ENCODE measurements at regions not wholly inside any gene's neighbourhood (a gene's known extent, or its start where the extent isn't known, plus 50 kb on each side); places are given as distances from the start of the nearest gene placed in this dataset.
A peak's percentile ranks its signal among the peaks of the same experiment; 100 is the strongest.

DNA sequence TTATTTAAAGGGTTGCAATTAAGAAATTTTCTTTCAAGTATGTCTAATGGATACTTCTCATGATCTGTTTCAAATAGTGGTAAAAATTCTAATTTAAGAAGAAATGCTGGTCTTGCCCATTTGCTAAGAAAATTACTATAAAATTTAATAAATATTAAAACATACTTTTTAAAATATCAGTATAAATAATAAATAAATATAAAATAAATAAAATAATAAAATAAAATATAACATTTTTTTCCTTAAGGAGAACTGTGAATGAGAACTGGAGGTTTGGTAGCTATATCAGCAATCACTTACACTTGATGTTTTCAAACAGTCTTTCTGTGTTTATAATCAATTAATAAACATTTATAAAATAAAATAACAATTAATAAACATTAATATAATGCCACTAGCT is 266.1 kb downstream of the HGF start:
- ChIA-PET CTCF (no interaction called here), POLR2A (no interaction called here)
- BruUV-seq (replicated peaks), result no TSS peak
- H3K4me3 Mint-ChIP-seq (ENCODE audit: unreplicated experiment), result no peak overlapping the region
- Histone ChIP-seq H3K27me3 (replicated peaks; ENCODE audit: control insufficient read depth, insufficient read depth, low read length) (no peaks in the 10 kb centered on the region), H3K36me3 (ENCODE audit: control insufficient read depth, insufficient read depth, low read length) (no peaks in the 10 kb centered on the region), H3K9me3 (no peaks in the 10 kb centered on the region), H3K4me3 (ENCODE audit: low read depth, low read length) (no peak overlapping the region), H3K4me1 (no peaks in the 10 kb centered on the region)
- H3K4me1 Mint-ChIP-seq (ENCODE audit: low read depth, unreplicated experiment), result peaks cover 9% of the 10 kb centered on the region
- no peak overlapping the region for H3K27ac Mint-ChIP-seq (ENCODE audit: unreplicated experiment)
- intact Hi-C loops (cut with micrococcal nuclease; ENCODE audit: unreplicated experiment), result no loop called here
- H3K27me3 Mint-ChIP-seq (ENCODE audit: insufficient read depth, unreplicated experiment), result peaks cover 7% of the 10 kb centered on the region
- DNase-seq, result no peak
- no peak for TF ChIP-seq CTCF (IDR thresholded peaks at IDR 0.05; ENCODE audit: insufficient read depth in 1 of 2, low read depth in 1 of 2, low read length in 1 of 2, severe bottlenecking in 1 of 2, unreplicated experiment in 1 of 2)
- H3K36me3 Mint-ChIP-seq (ENCODE audit: insufficient read depth, unreplicated experiment), result no peaks in the 10 kb centered on the region
- H3K9me3 Mint-ChIP-seq (ENCODE audit: unreplicated experiment), result no peaks in the 10 kb centered on the region

DNA sequence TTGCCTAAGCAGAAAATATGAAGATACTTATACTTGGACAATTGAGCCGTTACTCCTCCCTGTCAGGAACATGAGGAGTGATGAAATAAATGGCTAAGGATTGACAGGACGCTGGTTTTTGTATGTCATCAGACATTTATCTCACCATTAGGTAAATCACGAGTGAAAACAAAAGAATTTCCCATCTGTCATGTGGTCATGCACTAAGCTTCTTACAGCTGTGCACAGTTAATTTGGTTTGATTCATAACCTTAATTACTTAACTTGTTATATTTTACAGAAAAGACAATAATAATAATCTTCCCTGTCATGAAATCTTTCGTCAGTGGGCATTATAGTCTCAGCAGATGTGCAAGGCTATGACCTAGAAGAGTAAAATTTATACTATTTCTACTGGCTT is 266.5 kb downstream of the HGF start:
- no peaks in the 10 kb centered on the region for H3K27me3 ChIP-seq (replicated peaks; ENCODE audit: control insufficient read depth, insufficient read depth, low read length)

GRCh38 chr7:81501220-81501619 is 268.6 kb downstream of the HGF start:
- no peak for DNase-seq
- BruUV-seq (replicated peaks), result no TSS peak
- intact Hi-C loops (cut with micrococcal nuclease; ENCODE audit: unreplicated experiment), result no loop called here
- Histone ChIP-seq H3K27me3 (replicated peaks; ENCODE audit: control insufficient read depth, insufficient read depth, low read length) (no peaks in the 10 kb centered on the region), H3K4me3 (ENCODE audit: low read depth, low read length) (no peak overlapping the region), H3K36me3 (ENCODE audit: control insufficient read depth, insufficient read depth, low read length) (no peaks in the 10 kb centered on the region), H3K4me1 (no peaks in the 10 kb centered on the region), H3K9me3 (no peaks in the 10 kb centered on the region)
- POLR2A ChIA-PET, result no interaction called here
- no peaks in the 10 kb centered on the region for H3K9me3 Mint-ChIP-seq (ENCODE audit: unreplicated experiment)
- H3K27ac Mint-ChIP-seq (ENCODE audit: unreplicated experiment), result no peak overlapping the region
- peak in 1 of 2 experiments; percentile 3 for TF ChIP-seq CTCF (IDR thresholded peaks at IDR 0.05; ENCODE audit: insufficient read depth in 1 of 2, low read depth in 1 of 2, low read length in 1 of 2, severe bottlenecking in 1 of 2, unreplicated experiment in 1 of 2)
- H3K4me1 Mint-ChIP-seq (ENCODE audit: low read depth, unreplicated experiment), result peaks cover 9% of the 10 kb centered on the region
- peaks cover 11% of the 10 kb centered on the region for H3K27me3 Mint-ChIP-seq (ENCODE audit: insufficient read depth, unreplicated experiment)
- CTCF ChIA-PET, result interaction anchor here (0.7 to 2.3 kb wide), 2 partner anchors 17 to 23 kb away, joined by 3 to 6 read pairs; no protein-coding TSS in a partner anchor
- H3K4me3 Mint-ChIP-seq (ENCODE audit: unreplicated experiment), result no peak overlapping the region
- no peaks in the 10 kb centered on the region for H3K36me3 Mint-ChIP-seq (ENCODE audit: insufficient read depth, unreplicated experiment)

More for the DNA sequence above, 266.5 kb downstream of the HGF start:
- Mint-ChIP-seq H3K4me1 (ENCODE audit: low read depth, unreplicated experiment) (peaks cover 9% of the 10 kb centered on the region), H3K9me3 (ENCODE audit: unreplicated experiment) (no peaks in the 10 kb centered on the region), H3K4me3 (ENCODE audit: unreplicated experiment) (no peak overlapping the region), H3K27me3 (ENCODE audit: insufficient read depth, unreplicated experiment) (peaks cover 7% of the 10 kb centered on the region), H3K36me3 (ENCODE audit: insufficient read depth, unreplicated experiment) (no peaks in the 10 kb centered on the region), H3K27ac (ENCODE audit: unreplicated experiment) (no peak overlapping the region)
- Histone ChIP-seq H3K9me3 (no peaks in the 10 kb centered on the region), H3K4me3 (ENCODE audit: low read depth, low read length) (no peak overlapping the region), H3K4me1 (no peaks in the 10 kb centered on the region), H3K36me3 (ENCODE audit: control insufficient read depth, insufficient read depth, low read length) (no peaks in the 10 kb centered on the region)
- no peak for TF ChIP-seq CTCF (IDR thresholded peaks at IDR 0.05; ENCODE audit: insufficient read depth in 1 of 2, low read depth in 1 of 2, low read length in 1 of 2, severe bottlenecking in 1 of 2, unreplicated experiment in 1 of 2)
- ChIA-PET POLR2A (no interaction called here), CTCF (no interaction called here)
- BruUV-seq (replicated peaks), result no TSS peak
- intact Hi-C loops (cut with micrococcal nuclease; ENCODE audit: unreplicated experiment), result no loop called here
- no peak for DNase-seq
